Kidney (tissue), 13 donors: ENCODE measurements at regions not wholly inside any gene's neighbourhood (a gene's known extent, or its start where the extent isn't known, plus 50 kb on each side); places are given as distances from the start of the nearest gene placed in this dataset.
A peak's percentile ranks its signal among the peaks of the same experiment; 100 is the strongest.

Source experiments
- DNase-seq, 5 donors: peaks; one replicate each; pipeline ENCODE4 v3.0.0-alpha.2; 2013 to 2020
- FAIRE-seq: peaks from 2 replicates; lab custom pipeline; 2012; peaks lifted over from hg19 to GRCh38; lab: Jason Lieb, UNC
- H3K27ac ChIP-seq, 2 donors: one replicate each; pipeline ENCODE4 v1.7.0; 2013; ENCODE audit warnings: low read depth in 2 of 2, low read length in 2 of 2, inconsistent platforms in 1 of 2
- H3K27me3 ChIP-seq: one replicate; pipeline ENCODE4 v1.7.1; 2013; ENCODE audit warnings: low read length, inconsistent platforms; ENCODE audit not compliant: control insufficient read depth, insufficient read depth
- H3K36me3 ChIP-seq, 3 donors: one replicate each; pipeline versions ENCODE4 v1.7.0 to v1.7.1; 2013; ENCODE audit warnings: low read length in 3 of 3, control low read depth in 1 of 3, inconsistent platforms in 1 of 3; ENCODE audit not compliant: insufficient read depth in 3 of 3, control insufficient read depth in 2 of 3
- H3K4me1 ChIP-seq, 3 donors: one replicate each; pipeline versions ENCODE4 v1.7.0 to v1.7.1; 2013; ENCODE audit warnings: low read length in 3 of 3, inconsistent platforms in 1 of 3, low read depth in 1 of 3; ENCODE audit not compliant: control insufficient read depth in 2 of 3, insufficient read depth in 2 of 3
- H3K4me3 ChIP-seq, 3 donors: one replicate each; pipeline versions ENCODE4 v1.7.0 to v1.8.1; 2013; ENCODE audit warnings: low read length in 3 of 3, control low read depth in 1 of 3, inconsistent platforms in 1 of 3
- H3K9ac ChIP-seq, 3 donors: one replicate each; pipeline versions ENCODE4 v1.7.0 to v1.7.1; 2013; ENCODE audit warnings: low read length in 3 of 3, control low read depth in 1 of 3, inconsistent platforms in 1 of 3
- H3K9me3 ChIP-seq, 3 donors: one replicate each; pipeline versions ENCODE4 v1.7.0 to v1.7.1; 2013; ENCODE audit warnings: low read length in 3 of 3, control low read depth in 1 of 3, inconsistent platforms in 1 of 3; ENCODE audit not compliant: control insufficient read depth in 2 of 3, insufficient read depth in 1 of 3
- intact Hi-C: fragments of 100-400 bp; cut with DNase I; formaldehyde crosslinking; loops from one replicate; pipeline ENCODE4 v1.11.1; 2022
- TF ChIP-seq, protein P1 (sequence below): IDR thresholded peaks from 3 replicates; pipeline ENCODE4 v1.5.1; 2012; ENCODE audit warnings: mild to moderate bottlenecking, moderate library complexity, borderline replicate concordance; ENCODE audit not compliant: insufficient read depth; ENCODE audit errors: extremely low read depth
- donor health status: control.
- donor health status: control.
- donor health status: control.
- donor health status: control.
- donor health status: control.
- donor health status: DM: yes; HTN: yes; CAD: no.
- donor health status: Normal renal cell carcinoma (clear cell type).

DNA sequence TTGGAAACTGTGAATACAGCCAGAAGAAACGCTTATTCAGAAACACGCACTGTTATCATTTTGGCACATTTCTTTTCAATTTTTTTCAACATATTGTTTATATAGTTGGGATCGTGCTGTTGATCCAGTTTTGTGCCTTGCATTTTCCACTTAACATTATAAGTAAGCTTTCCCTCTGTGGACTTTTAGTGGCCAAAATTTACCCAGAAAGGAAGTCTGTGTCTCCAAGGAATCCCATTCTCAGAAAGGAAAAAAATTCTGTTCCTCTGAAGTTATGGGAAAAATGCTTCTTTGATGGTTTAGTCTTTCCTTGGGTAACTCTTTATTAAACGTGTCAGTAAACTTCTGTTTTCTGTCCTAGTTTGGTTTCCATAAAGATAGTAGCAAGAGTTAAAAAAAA, 280.0 kb downstream of the REEP3 start:
- no peak for DNase-seq

GRCh38 chr10:63806330-63806729, 285.1 kb downstream of the REEP3 start:
- FAIRE-seq (no peak), DNase-seq (no peak)
- H3K4me3 ChIP-seq, result no peak overlapping the region
- intact Hi-C loops, result no loop called here
- no peak overlapping the region for H3K9ac ChIP-seq
- H3K36me3 ChIP-seq, result no peaks in the 10 kb centered on the region
- TF ChIP-seq, protein P1, sequence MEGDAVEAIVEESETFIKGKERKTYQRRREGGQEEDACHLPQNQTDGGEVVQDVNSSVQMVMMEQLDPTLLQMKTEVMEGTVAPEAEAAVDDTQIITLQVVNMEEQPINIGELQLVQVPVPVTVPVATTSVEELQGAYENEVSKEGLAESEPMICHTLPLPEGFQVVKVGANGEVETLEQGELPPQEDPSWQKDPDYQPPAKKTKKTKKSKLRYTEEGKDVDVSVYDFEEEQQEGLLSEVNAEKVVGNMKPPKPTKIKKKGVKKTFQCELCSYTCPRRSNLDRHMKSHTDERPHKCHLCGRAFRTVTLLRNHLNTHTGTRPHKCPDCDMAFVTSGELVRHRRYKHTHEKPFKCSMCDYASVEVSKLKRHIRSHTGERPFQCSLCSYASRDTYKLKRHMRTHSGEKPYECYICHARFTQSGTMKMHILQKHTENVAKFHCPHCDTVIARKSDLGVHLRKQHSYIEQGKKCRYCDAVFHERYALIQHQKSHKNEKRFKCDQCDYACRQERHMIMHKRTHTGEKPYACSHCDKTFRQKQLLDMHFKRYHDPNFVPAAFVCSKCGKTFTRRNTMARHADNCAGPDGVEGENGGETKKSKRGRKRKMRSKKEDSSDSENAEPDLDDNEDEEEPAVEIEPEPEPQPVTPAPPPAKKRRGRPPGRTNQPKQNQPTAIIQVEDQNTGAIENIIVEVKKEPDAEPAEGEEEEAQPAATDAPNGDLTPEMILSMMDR, result no peak
- no peaks in the 10 kb centered on the region for H3K4me1 ChIP-seq
- H3K27ac ChIP-seq, result no peak overlapping the region
- H3K9me3 ChIP-seq, result peaks cover 0 to 4% (median 0%) of the 10 kb centered on the region in 3 donors
- no peaks in the 10 kb centered on the region for H3K27me3 ChIP-seq

More for the DNA sequence above, 280.0 kb downstream of the REEP3 start:
- Histone ChIP-seq H3K27ac (no peak overlapping the region), H3K27me3 (no peaks in the 10 kb centered on the region), H3K9ac (no peak overlapping the region), H3K36me3 (no peaks in the 10 kb centered on the region), H3K9me3 (no peaks in the 10 kb centered on the region), H3K4me3 (no peak overlapping the region), H3K4me1 (peaks cover 0 to 4% (median 3%) of the 10 kb centered on the region in 3 donors)
- TF ChIP-seq, protein P1, result no peak
- intact Hi-C loops, result no loop called here
- FAIRE-seq, result no peak

DNA sequence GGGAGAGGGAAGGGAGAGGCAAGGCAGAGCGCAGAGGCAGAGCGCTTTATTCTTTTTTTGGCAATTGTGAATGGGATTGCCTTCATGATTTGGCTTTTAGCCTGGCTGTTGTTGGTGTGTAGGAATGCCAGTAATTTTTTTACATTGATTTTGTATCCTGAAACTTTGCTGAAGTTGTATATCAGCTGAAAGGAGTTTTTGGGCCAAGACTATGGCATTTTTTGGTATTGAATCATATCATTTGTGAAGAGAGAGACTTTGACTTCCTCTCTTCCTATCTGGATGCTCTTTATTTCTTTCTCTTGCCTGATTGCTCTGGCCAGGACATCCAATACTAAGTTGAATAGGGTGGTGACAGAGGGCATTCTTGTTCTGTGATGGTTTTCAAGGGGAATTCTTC, 291.3 kb downstream of the REEP3 start:
- no peak for FAIRE-seq
- Histone ChIP-seq H3K9ac (no peak overlapping the region), H3K27me3 (no peaks in the 10 kb centered on the region), H3K9me3 (no peaks in the 10 kb centered on the region), H3K36me3 (no peaks in the 10 kb centered on the region), H3K4me1 (no peaks in the 10 kb centered on the region), H3K27ac (no peak overlapping the region), H3K4me3 (no peak overlapping the region)
- intact Hi-C loops, result no loop called here
- TF ChIP-seq, protein P1, result no peak
- DNase-seq, result no peak

- intact Hi-C loops, result no loop called here
- no peaks in the 10 kb centered on the region for H3K4me1 ChIP-seq
- H3K9ac ChIP-seq, result no peak overlapping the region
- no peaks in the 10 kb centered on the region for H3K27me3 ChIP-seq
- TF ChIP-seq, protein P1, result peak; percentile 67
- H3K4me3 ChIP-seq, result no peak overlapping the region
- H3K36me3 ChIP-seq, result no peaks in the 10 kb centered on the region
- FAIRE-seq (peak; percentile 82), DNase-seq (peak; percentile 55 to 80 (median 61))
- no peaks in the 10 kb centered on the region for H3K9me3 ChIP-seq
- H3K27ac ChIP-seq, result no peak overlapping the region
These were observed 298.6 kb downstream of the REEP3 start for GRCh38 chr10:63819753-63820329.
